ENCODE measurements at regions not wholly inside any gene's neighbourhood (a gene's known extent, or its start where the extent isn't known, plus 50 kb on each side); places are given as distances from the start of the nearest gene placed in this dataset.
"Not testable (repeated sequence)": the region's sequence is repeated elsewhere in the genome, so short reads cannot be mapped to it uniquely, and the experiment has no call there.

DNA sequence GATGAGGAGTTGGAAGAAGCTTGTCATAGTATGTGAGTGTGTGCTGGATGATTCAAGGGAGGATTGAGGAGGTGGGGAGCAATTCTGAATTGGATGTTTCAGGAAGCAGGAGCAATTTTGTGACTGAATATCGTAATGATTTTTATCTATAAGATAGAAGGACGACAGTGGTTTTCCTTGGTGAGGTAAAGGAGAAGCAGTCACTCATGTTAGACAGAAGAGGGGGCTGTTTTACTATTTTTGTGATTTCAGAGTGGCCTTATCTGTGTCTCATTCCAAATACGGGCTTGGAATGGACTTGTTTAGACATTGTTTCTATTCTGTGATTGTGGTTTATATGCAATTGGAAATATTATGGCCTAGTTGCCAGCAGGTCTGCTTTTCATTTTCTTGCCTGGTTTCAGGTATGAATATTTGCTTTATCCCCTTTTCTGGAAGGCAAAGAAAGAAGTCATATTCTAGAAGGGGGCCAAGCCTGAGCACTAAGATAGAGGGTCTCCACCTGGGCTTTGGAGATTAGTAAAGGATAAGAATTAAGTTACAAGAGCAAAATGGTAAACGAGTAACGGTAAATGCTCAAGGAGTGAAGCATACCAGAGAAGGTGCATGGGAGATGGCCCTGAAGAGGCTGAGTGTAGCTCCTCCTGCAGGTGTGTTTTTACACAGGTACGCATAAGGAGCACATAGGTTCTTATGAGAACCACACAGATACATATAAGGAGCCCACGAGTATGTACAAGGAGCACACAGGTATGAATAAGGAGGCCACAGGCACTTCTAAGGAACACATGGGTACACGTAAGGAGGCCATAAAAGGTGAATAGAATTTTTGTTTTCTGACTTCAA, 124.6 kb upstream of the KCNAB1 start:
- Mint-ChIP-seq H3K4me3 (no peak overlapping the region), H3K27me3 (ENCODE audit: low read depth in 3 of 3) (peaks cover 0 to 6% (median 3%) of the 10 kb centered on the region in 3 donors), H3K9me3 (peaks cover 0 to 11% (median 0%) of the 10 kb centered on the region in 7 donors), H3K4me1 (no peaks in the 10 kb centered on the region), H3K27ac (no peak overlapping the region), H3K36me3 (no peaks in the 10 kb centered on the region)
- TF ChIP-seq, protein P1, sequence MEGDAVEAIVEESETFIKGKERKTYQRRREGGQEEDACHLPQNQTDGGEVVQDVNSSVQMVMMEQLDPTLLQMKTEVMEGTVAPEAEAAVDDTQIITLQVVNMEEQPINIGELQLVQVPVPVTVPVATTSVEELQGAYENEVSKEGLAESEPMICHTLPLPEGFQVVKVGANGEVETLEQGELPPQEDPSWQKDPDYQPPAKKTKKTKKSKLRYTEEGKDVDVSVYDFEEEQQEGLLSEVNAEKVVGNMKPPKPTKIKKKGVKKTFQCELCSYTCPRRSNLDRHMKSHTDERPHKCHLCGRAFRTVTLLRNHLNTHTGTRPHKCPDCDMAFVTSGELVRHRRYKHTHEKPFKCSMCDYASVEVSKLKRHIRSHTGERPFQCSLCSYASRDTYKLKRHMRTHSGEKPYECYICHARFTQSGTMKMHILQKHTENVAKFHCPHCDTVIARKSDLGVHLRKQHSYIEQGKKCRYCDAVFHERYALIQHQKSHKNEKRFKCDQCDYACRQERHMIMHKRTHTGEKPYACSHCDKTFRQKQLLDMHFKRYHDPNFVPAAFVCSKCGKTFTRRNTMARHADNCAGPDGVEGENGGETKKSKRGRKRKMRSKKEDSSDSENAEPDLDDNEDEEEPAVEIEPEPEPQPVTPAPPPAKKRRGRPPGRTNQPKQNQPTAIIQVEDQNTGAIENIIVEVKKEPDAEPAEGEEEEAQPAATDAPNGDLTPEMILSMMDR (IDR thresholded peaks at IDR 0.05): peak; percentile 21
- Histone ChIP-seq H4K20me1 (ENCODE audit: insufficient read depth, low read length) (no peaks in the 10 kb centered on the region), H3K9ac (ENCODE audit: insufficient read depth, low read length, poor library complexity, severe bottlenecking) (no peak overlapping the region), H3K79me2 (ENCODE audit: insufficient read depth, low read length) (no peaks in the 10 kb centered on the region), H3K36me3 (replicated peaks in 1 of 2; ENCODE audit: control insufficient read depth in 1 of 2, insufficient read depth in 2 of 2, low read length in 2 of 2) (no peaks in the 10 kb centered on the region), H3K9me3 (replicated peaks in 1 of 2; ENCODE audit: control insufficient read depth in 1 of 2, insufficient read depth in 1 of 2, low read length in 2 of 2) (no peaks in the 10 kb centered on the region), H3K4me2 (replicated peaks; ENCODE audit: extremely low read depth, low read length, poor library complexity, severe bottlenecking) (no peak overlapping the region), H3K4me3 (replicated peaks in 1 of 3; ENCODE audit: low read depth in 2 of 3, low read length in 3 of 3) (no peak overlapping the region), H2AFZ (ENCODE audit: insufficient read depth, low read depth, low read length, poor library complexity, severe bottlenecking) (no peak overlapping the region), H3K27ac (ENCODE audit: low read depth in 1 of 2, low read length in 2 of 2) (no peak overlapping the region), H3K27me3 (ENCODE audit: control insufficient read depth in 2 of 2, insufficient read depth in 2 of 2, low read length in 2 of 2) (no peaks in the 10 kb centered on the region), H3K4me1 (ENCODE audit: control insufficient read depth in 1 of 2, insufficient read depth in 2 of 2, low read length in 2 of 2) (no peaks in the 10 kb centered on the region)
- WGBS (ENCODE audit: insufficient coverage): 62% methylated on average over 5 of the region's 8 CpGs
- intact Hi-C loops (cut with micrococcal nuclease): no loop called here
- DNase-seq: no peak

DNA sequence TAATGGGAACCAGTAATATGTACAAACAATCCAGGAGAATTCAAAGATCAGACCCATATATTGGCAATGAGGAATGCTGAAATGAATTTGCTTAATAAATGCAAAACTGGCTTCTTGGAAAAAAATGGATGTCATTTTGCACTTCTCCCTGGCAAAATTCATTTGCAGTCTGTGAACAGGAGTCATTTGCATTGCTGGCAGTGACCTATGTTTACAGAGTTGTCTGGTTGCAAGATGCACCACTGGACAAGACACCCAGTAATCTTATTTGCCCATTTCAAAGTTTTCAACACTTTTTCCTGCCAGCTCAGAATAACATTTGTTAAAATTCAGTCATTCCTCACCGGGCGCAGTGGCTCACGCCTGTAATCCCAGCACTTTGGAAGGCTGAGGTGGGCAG, 123.5 kb upstream of the KCNAB1 start:
- no peak overlapping the region for H3K4me3 Mint-ChIP-seq
- no CpG with 5 or more reads among the region's 3 CpGs for WGBS (ENCODE audit: insufficient coverage)
- H3K9me3 Mint-ChIP-seq: peaks cover 0 to 13% (median 2%) of the 10 kb centered on the region in 7 donors
- H3K4me1 Mint-ChIP-seq: no peaks in the 10 kb centered on the region
- H3K9me3 ChIP-seq (replicated peaks in 1 of 2; ENCODE audit: control insufficient read depth in 1 of 2, insufficient read depth in 1 of 2, low read length in 2 of 2): no peaks in the 10 kb centered on the region
- DNase-seq: no peak
- no peaks in the 10 kb centered on the region for H3K36me3 ChIP-seq (replicated peaks in 1 of 2; ENCODE audit: control insufficient read depth in 1 of 2, insufficient read depth in 2 of 2, low read length in 2 of 2)
- H3K4me1 ChIP-seq (ENCODE audit: control insufficient read depth in 1 of 2, insufficient read depth in 2 of 2, low read length in 2 of 2): no peaks in the 10 kb centered on the region
- no peak overlapping the region for H3K4me3 ChIP-seq (replicated peaks in 1 of 3; ENCODE audit: low read depth in 2 of 3, low read length in 3 of 3)
- H3K9ac ChIP-seq (ENCODE audit: insufficient read depth, low read length, poor library complexity, severe bottlenecking): no peak overlapping the region
- no peaks in the 10 kb centered on the region for H4K20me1 ChIP-seq (ENCODE audit: insufficient read depth, low read length)
- H3K79me2 ChIP-seq (ENCODE audit: insufficient read depth, low read length): no peaks in the 10 kb centered on the region
- no peak overlapping the region for H3K27ac Mint-ChIP-seq
- no peak overlapping the region for H3K4me2 ChIP-seq (replicated peaks; ENCODE audit: extremely low read depth, low read length, poor library complexity, severe bottlenecking)
- peaks cover 0 to 6% (median 3%) of the 10 kb centered on the region in 3 donors for H3K27me3 Mint-ChIP-seq (ENCODE audit: low read depth in 3 of 3)
- no peak overlapping the region for H2AFZ ChIP-seq (ENCODE audit: insufficient read depth, low read depth, low read length, poor library complexity, severe bottlenecking)
- no peak overlapping the region for H3K27ac ChIP-seq (ENCODE audit: low read depth in 1 of 2, low read length in 2 of 2)
- no peaks in the 10 kb centered on the region for H3K36me3 Mint-ChIP-seq
- intact Hi-C loops (cut with micrococcal nuclease): no loop called here
- H3K27me3 ChIP-seq (ENCODE audit: control insufficient read depth in 2 of 2, insufficient read depth in 2 of 2, low read length in 2 of 2): no peaks in the 10 kb centered on the region
- TF ChIP-seq, protein P1 (IDR thresholded peaks at IDR 0.05): no peak

DNA sequence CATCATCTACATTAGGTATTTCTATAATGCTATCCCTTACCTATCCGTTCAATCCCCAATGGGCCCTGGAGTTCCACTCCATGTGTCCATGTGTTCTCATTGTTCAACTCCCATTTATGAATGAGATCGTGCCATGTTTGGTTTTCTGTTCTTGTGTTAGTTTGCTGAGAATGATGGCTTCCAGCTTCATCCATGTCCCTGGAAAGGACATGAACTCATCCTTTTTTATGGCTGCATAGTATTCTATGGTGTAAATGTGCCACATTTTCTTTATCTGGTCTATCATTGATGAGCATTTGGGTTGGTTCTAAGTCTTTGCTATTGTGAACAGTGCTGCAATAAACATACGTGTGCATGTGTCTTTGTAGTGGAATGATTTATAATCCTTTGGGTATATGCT, 122.2 kb upstream of the KCNAB1 start:
- H2AFZ ChIP-seq (ENCODE audit: insufficient read depth, low read depth, low read length, poor library complexity, severe bottlenecking); H3K4me2 ChIP-seq (replicated peaks; ENCODE audit: extremely low read depth, low read length, poor library complexity, severe bottlenecking); H3K9me3 ChIP-seq (replicated peaks in 1 of 2; ENCODE audit: control insufficient read depth in 1 of 2, insufficient read depth in 1 of 2, low read length in 2 of 2); DNase-seq; H3K36me3 ChIP-seq (replicated peaks in 1 of 2; ENCODE audit: control insufficient read depth in 1 of 2, insufficient read depth in 2 of 2, low read length in 2 of 2); H3K4me1 ChIP-seq (ENCODE audit: control insufficient read depth in 1 of 2, insufficient read depth in 2 of 2, low read length in 2 of 2); H3K79me2 ChIP-seq (ENCODE audit: insufficient read depth, low read length); H3K27ac Mint-ChIP-seq; H3K4me1 Mint-ChIP-seq; H3K27me3 ChIP-seq (ENCODE audit: control insufficient read depth in 2 of 2, insufficient read depth in 2 of 2, low read length in 2 of 2); intact Hi-C loops (cut with micrococcal nuclease); H3K9ac ChIP-seq (ENCODE audit: insufficient read depth, low read length, poor library complexity, severe bottlenecking); H4K20me1 ChIP-seq (ENCODE audit: insufficient read depth, low read length); H3K4me3 Mint-ChIP-seq; H3K4me3 ChIP-seq (replicated peaks in 1 of 3; ENCODE audit: low read depth in 2 of 3, low read length in 3 of 3); H3K27ac ChIP-seq (ENCODE audit: low read depth in 1 of 2, low read length in 2 of 2); H3K36me3 Mint-ChIP-seq; H3K27me3 Mint-ChIP-seq (ENCODE audit: low read depth in 3 of 3): not testable (repeated sequence)
- WGBS (ENCODE audit: insufficient coverage): no CpG with 5 or more reads among the region's 3 CpGs
- peaks cover 0 to 13% (median 2%) of the 10 kb centered on the region in 7 donors for H3K9me3 Mint-ChIP-seq

Data from CD14-positive monocyte (primary cell).